Hematopoietic multipotent progenitor cell treated with erythropoietin and hydrocortisone succinate and interleukin-3 and kit ligand, for 15 days (in vitro differentiated cells): ENCODE measurements at regions not wholly inside any gene's neighbourhood (a gene's known extent, or its start where the extent isn't known, plus 50 kb on each side); places are given as distances from the start of the nearest gene placed in this dataset.

Experiments
- DNase-seq: peaks from one replicate; pipeline ENCODE4 v3.0.0-alpha.2; 2015; ENCODE audit warnings: low spot score

DNA sequence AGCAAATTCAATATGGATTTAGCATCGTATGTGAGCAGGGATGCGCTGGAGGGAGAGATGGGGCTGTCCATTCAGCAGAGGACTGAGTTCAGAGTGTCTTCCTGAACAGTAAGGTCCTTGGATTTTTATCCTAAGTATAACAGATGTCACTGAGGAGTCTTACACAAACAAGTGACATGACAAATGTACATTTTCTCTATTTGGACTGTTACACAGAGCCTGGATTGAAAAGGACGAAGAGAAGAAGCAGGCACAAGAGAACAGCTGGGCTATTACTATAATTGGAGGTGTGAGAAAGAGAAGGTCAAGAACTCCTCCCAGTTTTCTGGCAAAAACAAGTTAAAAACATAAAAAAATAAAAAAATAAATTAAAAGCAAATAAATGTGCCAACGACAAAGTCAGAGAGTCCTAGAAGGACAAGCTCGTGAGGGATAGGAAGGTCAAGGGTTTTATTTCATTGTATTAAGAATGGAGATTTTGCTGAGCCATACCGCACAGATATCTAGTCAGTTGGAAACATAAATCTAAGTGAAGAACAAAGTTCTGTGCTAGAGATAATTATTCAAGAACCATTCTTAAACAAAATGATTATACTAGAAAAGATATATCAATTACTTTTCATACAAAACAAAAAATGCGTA, 1186.3 kb downstream of the EFNB2 start:
- no peak for DNase-seq

DNA sequence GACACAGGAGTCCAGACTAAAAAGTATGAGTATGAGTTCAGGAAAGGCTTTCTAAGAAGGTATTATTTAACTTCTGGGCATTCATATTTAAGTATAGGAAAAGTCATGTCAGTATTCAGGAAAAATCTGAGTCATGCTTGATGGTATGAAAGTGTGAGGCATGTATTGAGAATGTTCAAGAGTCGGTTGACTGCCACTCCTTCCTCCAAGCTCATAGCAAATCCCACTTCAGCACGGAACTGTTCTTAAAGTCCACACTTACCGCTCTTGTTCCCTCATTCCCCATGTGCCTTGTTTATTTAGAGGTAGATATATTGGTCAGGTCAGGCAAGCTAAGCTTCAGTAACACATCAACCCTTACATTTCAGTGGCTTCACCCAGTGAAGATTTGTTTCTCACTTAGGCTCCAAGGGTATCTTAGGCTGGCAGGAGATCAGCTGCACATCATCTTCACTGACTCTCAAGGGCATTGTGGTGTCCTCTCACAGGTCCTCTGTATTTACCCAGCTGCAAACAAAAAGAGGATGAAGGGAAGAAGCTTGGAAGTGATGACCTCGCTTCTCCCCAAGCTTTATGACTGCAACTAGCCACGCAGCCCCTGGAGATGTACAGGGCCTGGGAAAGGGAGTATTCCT, 1189.2 kb downstream of the EFNB2 start:
- DNase-seq, result no peak

DNA sequence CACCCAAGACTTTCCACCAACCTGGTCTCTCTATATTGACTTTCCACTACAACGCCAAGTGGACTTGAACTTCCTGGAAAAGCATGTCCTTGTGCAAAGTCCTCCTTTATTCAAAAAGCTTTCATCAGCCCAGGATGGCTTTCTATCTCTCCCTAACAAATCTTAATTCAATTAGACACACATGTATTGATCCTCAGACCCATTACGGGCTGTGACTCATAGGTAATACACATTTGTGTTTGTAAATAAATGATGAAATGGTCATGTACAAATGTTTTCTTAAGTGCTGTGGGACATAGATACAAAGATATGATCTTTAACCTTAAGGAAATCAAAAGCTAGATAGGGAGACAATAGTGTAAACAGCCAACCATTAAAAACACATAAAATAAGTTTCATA, 1189.7 kb downstream of the EFNB2 start:
- DNase-seq, result no peak

DNA sequence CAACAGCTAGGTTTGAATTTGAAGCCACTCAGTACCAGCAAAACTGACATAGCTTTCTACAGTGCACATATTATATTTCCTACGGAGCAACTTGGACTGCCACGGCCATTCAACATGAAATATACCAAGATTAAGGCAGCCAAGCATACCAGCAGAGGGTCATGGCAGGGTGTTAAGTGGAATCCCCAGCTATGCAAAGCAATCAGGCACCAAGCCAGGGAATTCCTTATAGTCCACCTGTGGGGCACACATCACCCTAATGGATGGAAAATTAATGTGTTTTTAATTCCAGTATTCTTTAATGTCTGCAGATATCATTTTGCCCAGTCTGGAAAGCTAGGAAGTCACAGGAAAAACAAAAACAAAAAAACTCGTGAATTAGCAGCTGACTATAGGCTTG, 1190.3 kb downstream of the EFNB2 start:
- no peak for DNase-seq

DNA sequence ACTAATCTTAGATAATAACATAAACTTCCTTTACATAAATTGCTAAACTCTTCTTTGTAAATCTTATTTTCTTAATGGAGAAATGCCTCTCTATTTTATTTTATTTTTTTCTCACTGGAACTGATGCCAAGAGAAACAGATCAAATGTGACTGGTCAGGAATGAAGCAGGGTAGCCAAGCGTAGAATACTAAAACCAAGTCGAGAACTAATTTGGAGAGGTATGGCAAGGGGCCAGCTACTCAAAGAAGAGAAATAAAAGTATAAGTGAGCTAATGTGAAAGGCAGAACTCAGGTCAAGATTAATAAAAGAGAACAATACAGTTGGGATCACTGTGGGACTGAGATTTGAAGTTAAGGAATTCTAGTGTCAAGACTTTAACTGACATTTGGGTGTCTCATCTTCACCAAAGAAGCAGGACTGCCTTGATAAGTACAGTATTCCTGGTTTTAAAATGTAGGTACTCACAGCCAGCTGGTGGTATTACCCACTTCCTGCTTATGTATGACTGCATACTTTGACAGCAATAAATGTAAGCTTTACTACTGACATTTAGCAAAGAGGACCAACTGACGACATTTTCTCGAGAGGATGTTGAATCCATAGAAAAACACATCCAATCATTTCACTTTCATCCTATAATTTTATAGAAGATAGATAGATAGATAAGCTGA, 1192.2 kb downstream of the EFNB2 start:
- no peak for DNase-seq

DNA sequence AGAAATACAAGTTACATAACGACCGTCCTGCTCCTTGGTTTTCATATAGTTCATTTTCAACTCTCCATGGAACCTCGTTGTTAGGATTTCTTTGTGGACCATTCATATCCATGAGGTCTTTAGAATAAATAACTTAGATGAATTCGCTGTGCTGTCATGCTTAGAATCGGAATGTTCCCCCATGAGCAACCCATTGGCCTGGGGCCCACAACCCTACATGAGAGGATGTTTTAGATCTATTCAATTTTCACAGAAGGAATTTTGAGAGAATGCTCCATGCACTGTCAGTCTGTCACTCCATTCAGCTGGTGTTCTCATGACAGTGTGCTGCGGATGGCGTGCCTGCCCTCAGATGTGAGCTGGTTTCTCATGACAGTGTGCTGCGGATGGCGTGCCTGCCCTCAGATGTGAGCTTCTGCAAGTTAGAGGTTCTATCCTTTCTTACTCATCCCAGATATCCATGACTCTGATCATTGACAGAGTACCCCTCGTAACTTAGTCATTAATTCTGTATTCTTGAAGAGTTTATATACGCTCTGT, 1193.1 kb downstream of the EFNB2 start:
- no peak for DNase-seq

DNA sequence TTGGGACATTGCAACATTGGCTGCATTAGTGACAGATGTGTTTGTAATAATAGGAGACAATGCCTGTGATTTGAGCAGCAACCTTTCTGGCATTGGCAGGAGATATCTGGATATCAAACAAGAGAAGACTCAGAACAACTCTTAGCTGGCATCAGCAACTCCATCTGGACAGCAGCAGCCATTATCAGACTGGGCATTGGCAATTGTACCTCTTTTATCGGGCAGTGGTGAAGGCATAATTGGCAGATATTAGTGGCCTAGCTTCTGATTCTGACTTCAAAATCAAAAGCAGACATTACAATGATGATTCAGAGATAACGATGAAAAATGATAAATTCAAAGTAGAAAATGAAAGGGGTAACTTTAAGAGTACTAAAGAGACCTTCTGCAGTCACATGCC, 1193.7 kb downstream of the EFNB2 start:
- DNase-seq, result no peak

DNA sequence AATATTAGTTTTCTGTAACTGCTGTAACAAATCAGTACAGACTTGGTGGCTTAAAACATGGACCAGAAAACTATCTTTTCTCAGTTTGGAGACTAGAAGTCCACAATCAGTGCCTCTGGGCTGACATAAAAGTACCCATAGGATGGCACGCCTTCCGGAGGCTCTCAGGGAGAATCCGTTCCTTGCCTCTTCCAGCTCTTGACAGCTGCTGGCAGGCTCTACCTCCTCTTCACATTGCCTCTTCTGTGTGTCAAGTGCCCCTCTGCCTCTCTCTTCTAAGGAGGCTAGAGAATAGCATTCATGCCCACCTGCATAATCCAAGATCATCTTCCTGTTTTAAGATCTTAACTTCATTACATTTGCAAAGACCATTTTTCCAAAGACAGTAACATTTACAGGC, 1194.2 kb downstream of the EFNB2 start:
- no peak for DNase-seq

DNA sequence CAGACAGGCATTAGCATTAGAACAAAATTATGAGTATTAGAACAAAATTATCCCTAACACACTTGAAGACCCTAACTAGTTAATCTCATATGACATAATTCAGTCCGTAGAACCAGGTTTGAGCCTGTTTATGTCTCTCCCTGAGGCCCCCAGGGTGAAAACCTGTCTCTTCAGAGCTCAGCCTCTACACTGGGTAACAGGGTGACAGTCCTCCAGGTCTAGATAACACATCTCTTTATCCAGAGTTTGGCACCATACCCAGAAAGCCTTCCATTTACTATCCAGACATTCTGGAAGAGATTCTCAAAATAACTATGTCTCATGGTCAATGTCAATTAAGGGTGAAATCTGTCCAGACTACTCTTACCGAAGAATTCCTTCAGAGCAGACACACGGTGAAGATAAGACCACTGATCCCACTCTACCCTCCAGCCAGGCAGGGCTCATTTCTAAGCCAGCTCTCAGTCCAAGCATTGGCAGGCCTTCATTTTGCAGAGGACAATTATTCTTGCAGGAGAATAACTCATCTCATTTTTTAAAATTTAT, 1195.3 kb downstream of the EFNB2 start:
- DNase-seq, result no peak

DNA sequence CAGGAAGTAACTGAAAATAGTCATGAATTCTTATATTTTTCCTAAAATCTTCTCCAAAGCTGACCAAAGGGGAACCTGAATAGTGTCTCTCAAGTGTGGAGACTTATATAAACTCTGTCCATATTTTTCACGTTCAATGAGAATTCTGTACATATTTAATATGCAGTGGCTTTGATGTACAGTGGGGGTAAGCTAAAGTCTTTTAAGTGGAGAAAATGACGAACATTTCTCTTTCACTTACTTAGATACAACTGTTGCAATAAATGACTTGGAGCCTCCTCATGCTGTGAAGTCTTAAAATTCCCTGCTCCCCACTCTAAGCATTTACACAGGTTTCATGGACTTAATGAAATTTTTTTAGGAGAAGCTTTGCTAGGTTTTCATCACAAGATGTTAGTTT, 1196.7 kb downstream of the EFNB2 start:
- DNase-seq, result no peak

DNA sequence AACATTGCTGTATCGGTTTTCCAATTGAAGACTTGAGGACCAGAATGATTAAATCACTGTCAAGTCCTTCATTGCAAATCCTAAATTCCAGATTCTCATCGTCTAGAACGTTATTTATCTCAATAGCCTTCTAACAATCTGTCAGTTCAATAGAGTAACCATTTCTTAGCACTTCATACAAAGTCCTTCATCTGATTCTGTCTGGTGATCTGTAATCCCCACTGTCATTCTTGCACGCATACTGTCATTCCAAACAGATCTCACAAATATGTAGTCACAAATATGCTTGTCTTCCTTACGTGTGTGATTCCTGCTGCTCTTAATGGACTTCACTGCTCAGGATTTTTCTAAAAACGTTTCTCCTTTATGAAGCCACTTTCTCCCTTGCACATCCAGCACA, 1197.5 kb downstream of the EFNB2 start:
- no peak for DNase-seq

DNA sequence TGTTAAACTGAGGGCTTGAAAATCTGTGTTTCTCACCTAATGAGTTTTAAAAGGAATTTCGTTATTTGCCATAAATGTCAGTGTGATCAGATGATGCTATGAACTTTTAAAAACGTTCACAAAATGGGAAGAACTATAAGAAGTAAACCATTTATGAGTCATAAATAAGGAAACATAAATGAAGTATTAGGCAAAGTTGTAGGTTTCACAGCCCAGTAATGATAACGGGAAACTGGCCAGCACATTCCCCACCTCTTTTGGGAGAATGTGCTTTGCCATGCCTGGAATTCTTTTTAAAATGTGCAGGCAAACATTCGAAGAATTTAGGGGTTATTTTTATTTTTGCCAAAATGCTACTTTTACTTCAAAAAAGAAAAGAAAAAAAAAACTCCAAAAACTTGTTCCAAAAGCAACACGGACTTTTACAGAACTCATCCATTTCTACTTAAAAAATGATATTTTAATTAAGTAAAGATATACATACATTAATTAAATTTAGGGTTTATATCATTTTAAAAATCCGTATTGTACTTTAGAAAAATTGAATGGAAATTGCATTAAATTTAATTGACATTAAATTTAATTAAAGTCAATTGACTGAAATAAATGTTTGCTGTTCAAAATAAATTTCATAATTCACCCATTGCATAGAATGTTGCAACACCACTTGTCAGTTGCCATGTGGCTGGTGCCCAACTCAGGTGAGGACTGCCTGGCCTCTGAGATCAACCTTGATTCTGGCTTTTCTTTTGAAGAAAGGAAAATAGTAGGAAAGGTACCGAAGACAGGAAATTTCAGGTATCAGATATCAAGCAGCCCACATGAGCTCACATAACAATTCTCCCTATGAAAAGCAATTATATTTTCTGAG, 1198.5 kb downstream of the EFNB2 start:
- DNase-seq, result no peak

DNA sequence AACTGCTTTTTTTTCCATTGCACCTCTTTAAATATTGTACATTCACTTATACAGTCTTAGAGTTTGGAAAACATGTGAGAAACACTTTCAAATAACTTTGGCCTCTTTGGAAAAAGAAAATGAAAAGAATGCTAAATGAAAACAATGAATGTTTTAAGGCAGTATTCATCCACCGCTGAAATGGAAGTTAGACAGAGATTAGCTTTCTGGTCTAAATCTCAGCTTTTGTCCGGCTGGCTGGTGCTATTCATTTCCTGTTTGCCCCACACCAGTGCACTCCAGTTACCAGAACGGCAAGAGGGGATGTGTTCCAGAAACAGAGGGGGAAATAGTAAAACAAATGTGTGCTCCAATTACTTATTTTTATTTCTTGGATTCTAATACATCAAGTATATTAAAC, 1201.3 kb downstream of the EFNB2 start:
- no peak for DNase-seq

DNA sequence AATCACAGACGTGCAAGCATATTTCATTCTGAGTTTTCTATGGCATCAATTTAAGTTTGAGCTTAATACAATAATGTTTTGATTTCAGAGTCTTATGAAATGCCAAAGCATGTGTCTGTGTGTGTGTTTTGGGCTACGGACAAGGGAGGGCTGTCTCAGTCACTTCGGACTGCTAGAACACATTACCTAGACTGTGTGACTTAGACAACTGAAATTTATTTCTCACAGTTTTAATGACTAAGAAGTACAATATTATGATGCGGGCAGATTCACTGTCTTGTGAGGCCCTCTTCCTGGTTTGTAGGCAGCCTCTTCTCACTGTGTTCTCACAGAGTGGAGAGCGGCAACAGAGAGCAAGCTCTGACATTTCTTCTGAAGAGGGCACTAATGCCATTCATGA, 1202.0 kb downstream of the EFNB2 start:
- DNase-seq, result no peak

DNA sequence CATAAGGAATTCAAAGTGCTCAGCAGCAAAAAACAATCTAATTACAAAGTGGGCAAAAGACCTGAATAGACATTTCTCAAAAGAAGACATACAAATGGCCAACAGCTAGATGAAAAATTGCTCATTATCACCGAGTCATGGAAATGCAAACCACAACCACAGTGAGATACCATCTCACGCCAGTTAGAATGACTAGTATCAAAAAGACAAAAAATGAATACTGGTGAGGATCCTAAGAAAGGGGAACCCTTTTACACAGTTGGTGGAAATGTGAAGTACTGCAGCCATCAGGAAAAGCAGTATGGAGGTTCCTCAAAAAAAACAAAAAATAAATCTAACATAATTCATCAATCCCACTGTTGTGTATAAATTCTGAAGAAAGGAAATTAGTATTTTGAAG, 1206.1 kb downstream of the EFNB2 start:
- DNase-seq, result no peak

DNA sequence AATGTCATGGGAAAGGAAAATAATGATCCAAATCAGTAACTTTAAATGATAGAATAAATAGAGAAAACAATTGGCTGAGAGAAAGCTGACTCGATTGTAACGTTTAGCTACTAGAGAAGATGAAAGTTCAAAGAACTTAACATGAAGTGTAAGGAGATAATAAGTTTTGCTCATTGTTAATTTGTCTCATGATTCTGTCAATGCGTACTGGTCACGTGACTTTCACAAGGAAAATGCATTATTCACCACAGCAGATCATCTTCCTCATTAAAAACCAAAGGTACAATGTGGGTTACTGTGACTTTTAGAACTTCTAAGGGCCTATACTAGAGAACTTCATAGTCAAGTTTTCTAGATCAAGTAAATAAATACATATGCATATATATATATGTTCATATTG, 1207.2 kb downstream of the EFNB2 start:
- DNase-seq, result no peak

DNA sequence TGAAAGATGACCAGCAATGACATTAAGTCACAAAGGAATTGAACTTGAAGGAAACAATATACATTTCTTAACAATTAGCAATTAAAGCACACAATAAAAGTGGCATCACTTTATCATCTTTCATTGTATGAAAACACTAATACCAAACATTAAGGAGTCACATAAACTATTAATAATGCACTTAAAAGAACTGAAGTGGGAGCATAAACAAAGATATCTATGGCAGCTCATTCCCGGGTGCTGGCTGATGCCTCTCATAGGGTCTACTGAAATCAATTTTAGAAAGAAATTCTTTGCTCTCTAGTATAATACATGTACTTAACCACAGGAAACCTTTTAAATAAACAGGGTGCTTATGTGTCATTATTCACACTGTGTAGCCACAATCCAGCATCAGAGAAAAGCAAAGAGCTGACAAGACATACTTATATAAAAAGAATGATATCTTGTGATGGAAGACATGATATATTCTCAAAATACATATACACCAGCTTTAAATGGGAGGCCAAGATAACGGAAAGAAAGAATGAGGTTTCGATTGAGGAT, 1207.8 kb downstream of the EFNB2 start:
- no peak for DNase-seq

DNA sequence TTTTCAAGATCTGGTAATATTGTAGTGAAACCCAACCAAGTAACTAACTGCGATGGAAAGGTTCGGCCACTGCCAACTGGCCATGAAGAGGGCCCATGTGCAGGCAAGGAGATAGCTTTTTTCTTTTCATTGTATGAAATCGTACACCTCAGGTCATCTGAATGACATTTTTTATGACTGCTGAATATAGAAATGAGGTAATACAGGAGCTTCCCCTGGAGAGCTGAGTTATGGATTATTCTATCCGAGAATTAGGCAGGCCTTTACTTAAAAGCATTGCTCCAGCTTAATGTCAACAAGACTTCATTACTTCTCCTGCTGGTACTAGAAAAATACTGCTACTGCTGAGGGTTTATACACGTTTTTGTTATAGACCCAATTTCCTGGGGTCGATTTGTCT, 1215.6 kb downstream of the EFNB2 start:
- DNase-seq, result no peak

DNA sequence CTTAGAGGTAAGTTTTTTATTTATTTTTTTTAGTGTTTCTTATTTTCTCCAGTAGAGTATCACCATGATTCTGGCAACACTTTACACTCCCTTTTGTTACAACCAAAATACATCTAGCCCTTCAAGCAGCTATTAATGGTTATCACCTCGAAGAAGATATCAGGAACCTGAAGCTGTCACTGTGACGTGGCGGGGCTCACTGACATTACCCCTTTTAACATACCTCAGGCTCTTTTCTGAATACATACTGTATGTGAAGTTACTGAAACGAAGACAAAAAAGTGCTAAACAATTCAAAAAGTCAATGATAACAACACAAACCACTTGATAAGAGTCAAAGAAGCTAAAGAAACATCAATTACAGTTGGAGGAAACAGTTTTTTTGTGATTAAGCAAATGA, 1218.7 kb downstream of the EFNB2 start:
- DNase-seq, result no peak

DNA sequence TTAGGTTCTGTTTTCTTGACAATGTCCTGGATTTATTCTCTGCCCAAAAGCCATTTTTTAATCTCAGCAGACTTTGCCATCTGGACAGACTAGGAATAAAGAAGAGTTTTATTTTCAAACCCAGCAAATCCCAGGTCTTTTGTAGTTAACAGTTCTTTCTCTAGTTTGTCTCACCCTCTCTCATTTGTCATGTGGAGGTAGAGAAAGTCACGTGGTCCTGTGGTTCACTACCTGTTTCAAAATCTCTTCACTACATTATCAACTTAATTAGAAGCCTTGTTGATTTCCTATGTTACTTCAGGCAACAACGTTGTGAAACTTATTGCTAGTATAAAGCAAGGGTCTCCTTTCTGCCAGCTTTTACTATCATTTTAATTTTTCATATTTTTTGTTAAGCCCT, 1222.6 kb downstream of the EFNB2 start:
- no peak for DNase-seq

DNA sequence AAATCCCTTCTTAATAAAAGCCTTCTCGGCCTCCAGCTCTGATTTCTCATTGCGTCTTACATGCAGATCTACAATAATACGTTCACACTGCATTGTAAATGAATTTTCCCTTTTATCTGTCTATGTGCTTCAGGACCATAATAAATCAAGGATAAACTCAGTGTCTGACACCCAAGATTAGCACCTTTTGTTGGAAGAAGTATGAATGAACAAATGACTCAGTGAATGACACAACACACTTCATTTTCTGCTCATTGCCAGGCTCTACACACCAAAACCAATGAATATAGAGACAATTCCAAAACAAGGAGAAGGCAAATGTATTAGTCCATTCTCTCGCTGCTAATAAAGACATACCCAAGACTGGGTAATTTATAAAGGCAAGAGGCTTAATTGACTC, 1224.4 kb downstream of the EFNB2 start:
- no peak for DNase-seq

DNA sequence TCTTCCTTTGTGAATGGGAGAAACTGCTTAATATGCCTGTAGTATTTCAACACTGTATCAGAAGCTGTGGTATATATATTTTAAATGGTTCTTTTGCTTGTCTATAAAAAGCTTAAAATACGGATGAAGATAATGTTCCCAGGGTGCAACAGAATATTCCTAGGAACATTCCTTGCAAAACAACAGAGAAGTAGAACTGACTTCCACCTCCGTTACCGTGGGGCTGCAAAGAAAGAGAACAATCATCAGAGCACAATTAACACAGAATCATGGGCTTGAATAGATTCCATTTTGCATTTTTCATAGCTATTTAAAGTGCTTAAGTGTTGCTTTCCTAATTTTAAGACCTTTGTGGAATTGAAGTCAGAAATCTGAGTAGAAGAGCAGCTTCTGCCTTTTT, 1227.7 kb downstream of the EFNB2 start:
- DNase-seq, result no peak
